HCT116 (cell line): ENCODE measurements at regions not wholly inside any gene's neighbourhood (a gene's known extent, or its start where the extent isn't known, plus 50 kb on each side); places are given as distances from the start of the nearest gene placed in this dataset.

Source experiments
- ATAC-seq: fragments of 200-7000 bp; cut with Tn5 transposase; 2 replicates; pipeline ENCODE4 v1.9.1; 2020; ENCODE audit warnings: mild to moderate bottlenecking, moderate library complexity
- BruUV-seq: library from RNA; stranded (reverse); fragments of 400-500 nt; replicated peaks from 2 replicates; lab custom pipeline; 2021; lab: Mats Ljungman, UMichigan
- CTCF ChIA-PET: fragments of 300-600 bp; sonication (Branson Sonifier 250); formaldehyde crosslinking; loops from one replicate; lab custom pipeline; 2021; ENCODE audit warnings: antibody characterized with exemption; lab: Charles Lee
- POLR2A ChIA-PET: fragments of 300-600, 350-600 bp; sonication (Branson Sonifier 250); formaldehyde crosslinking; loops from one replicate; lab custom pipeline; 2021; ENCODE audit warnings: antibody characterized with exemption; lab: Charles Lee
- RAD21 ChIA-PET, 2 experiments: fragments of 300-600 bp; sonication (Branson Sonifier 250); formaldehyde crosslinking; loops; one replicate each; lab custom pipeline; 2023; ENCODE audit warnings: low total read pairs in 2 of 2; ENCODE audit not compliant: uncharacterized antibody in 2 of 2, unreplicated experiment in 2 of 2, low non-redundant PET in 1 of 2; lab: Charles Lee
- DNase-seq: peaks from one replicate; pipeline ENCODE4 v3.0.0-alpha.2; 2010; ENCODE audit warnings: low read depth, low spot score
- H2AFZ ChIP-seq: fragments of 200-600 bp; shearing (Covaris generic), sonication (generic); 2 replicates; pipeline ENCODE4 v1.6.1; 2017; ENCODE audit warnings: low read depth, mixed run types, mixed read lengths, antibody characterized with exemption, low read length; ENCODE audit not compliant: poor library complexity, severe bottlenecking
- H3K27ac ChIP-seq: 2 replicates; pipeline ENCODE4 v1.5.1; 2012; ENCODE audit warnings: low read depth, low read length
- H3K27me3 ChIP-seq: fragments of 200-600 bp; sonication (generic); 2 replicates; pipeline ENCODE4 v1.6.1; 2016; ENCODE audit warnings: mixed run types, low read length, mixed read lengths; ENCODE audit not compliant: insufficient read depth
- H3K36me3 ChIP-seq, 2 experiments: fragments of 200-500 bp in 1 of 2; fragments of 200-600 bp in 1 of 2; sonication (Bioruptor generic) in 1 of 2; sonication (generic) in 1 of 2; 2 replicates each; pipeline versions ENCODE4 v1.5.1 to v1.6.1; 2014 to 2016; ENCODE audit warnings: low read length in 2 of 2, inconsistent platforms in 1 of 2, mixed read lengths in 1 of 2, mixed run types in 1 of 2; ENCODE audit not compliant: insufficient read depth in 2 of 2, control insufficient read depth in 1 of 2
- H3K4me1 ChIP-seq, 2 experiments: fragments of 200-600 bp in 1 of 2; sonication (generic) in 1 of 2; 2 replicates each; pipeline versions ENCODE4 v1.5.1 to v1.6.1; 2012 to 2017; ENCODE audit warnings: low read length in 2 of 2, inconsistent platforms in 1 of 2, mild to moderate bottlenecking in 1 of 2, mixed read lengths in 1 of 2, mixed run types in 1 of 2, moderate library complexity in 1 of 2; ENCODE audit not compliant: insufficient read depth in 2 of 2, control insufficient read depth in 1 of 2
- H3K4me2 ChIP-seq: fragments of 200-600 bp; sonication (generic); 2 replicates; pipeline ENCODE4 v1.6.1; 2017; ENCODE audit warnings: mixed run types, low read length, mixed read lengths
- H3K4me3 ChIP-seq, 2 experiments: fragments of 200-600 bp in 1 of 2; sonication (generic) in 1 of 2; replicated peaks in 1 of 2; 2 replicates each; pipeline ENCODE4 v1.5.1; 2011 to 2016; ENCODE audit warnings: low read length in 2 of 2, control low read depth in 1 of 2, low read depth in 1 of 2, mild to moderate bottlenecking in 1 of 2, mixed read lengths in 1 of 2, mixed run types in 1 of 2
- H3K79me2 ChIP-seq: fragments of 200-600 bp; sonication (generic); 2 replicates; pipeline ENCODE4 v1.6.1; 2017; ENCODE audit warnings: mild to moderate bottlenecking, mixed run types, low read length, moderate library complexity, mixed read lengths; ENCODE audit not compliant: insufficient read depth
- H3K9ac ChIP-seq: fragments of 200-600 bp; sonication (generic); 2 replicates; pipeline ENCODE4 v1.6.1; 2016; ENCODE audit warnings: low read length, mixed read lengths
- H3K9me2 ChIP-seq: fragments of 200-600 bp; sonication (generic), shearing (Covaris generic); 2 replicates; pipeline ENCODE4 v1.6.1; 2017; ENCODE audit warnings: mixed run types, mild to moderate bottlenecking, moderate library complexity; ENCODE audit not compliant: insufficient read depth
- H3K9me3 ChIP-seq, 2 experiments: fragments of 200-500 bp in 1 of 2; fragments of 200-600 bp in 1 of 2; sonication (Bioruptor generic) in 1 of 2; sonication (generic) in 1 of 2; 2 replicates each; pipeline ENCODE4 v1.6.1; 2014 to 2017; ENCODE audit warnings: low read length in 2 of 2, mixed read lengths in 2 of 2, inconsistent platforms in 1 of 2, low read depth in 1 of 2, mild to moderate bottlenecking in 1 of 2, mixed run types in 1 of 2, moderate library complexity in 1 of 2; ENCODE audit not compliant: control insufficient read depth in 1 of 2, insufficient read depth in 1 of 2
- H4K20me1 ChIP-seq: fragments of 200-600 bp; sonication (generic), shearing (Covaris generic); 2 replicates; pipeline ENCODE4 v1.6.1; 2017; ENCODE audit warnings: mixed run types, mild to moderate bottlenecking, moderate library complexity; ENCODE audit not compliant: insufficient read depth
- CBX3 ChIP-seq: IDR thresholded peaks from 2 replicates; pipeline ENCODE4 v1.6.1; 2012; ENCODE audit warnings: low read depth
- CEBPB ChIP-seq: IDR thresholded peaks from 2 replicates; pipeline ENCODE4 v1.6.1; 2012; ENCODE audit warnings: low read depth
- EGR1 ChIP-seq: IDR thresholded peaks from 2 replicates; pipeline ENCODE4 v1.6.1; 2012; ENCODE audit warnings: low read depth
- ELF1 ChIP-seq: IDR thresholded peaks from 2 replicates; pipeline ENCODE4 v1.6.1; 2012; ENCODE audit warnings: low read depth, borderline replicate concordance
- EZH2 ChIP-seq: fragments of 200-600 bp; sonication (generic); IDR thresholded peaks from 2 replicates; pipeline ENCODE4 v1.6.1; 2017; ENCODE audit warnings: antibody characterized with exemption, mixed run types
- EZH2phosphoT487 ChIP-seq: fragments of 200-600 bp; IDR thresholded peaks from 2 replicates; pipeline ENCODE4 v1.6.1; 2018; ENCODE audit warnings: antibody characterized with exemption, borderline replicate concordance
- FOSL1 ChIP-seq: IDR thresholded peaks from 2 replicates; pipeline ENCODE4 v1.6.1; 2012; ENCODE audit warnings: low read depth
- JUND ChIP-seq: IDR thresholded peaks from 2 replicates; pipeline ENCODE4 v1.6.1; 2012
- POLR2A ChIP-seq: IDR thresholded peaks from 2 replicates; pipeline ENCODE4 v1.7.0; 2011; ENCODE audit warnings: borderline replicate concordance; ENCODE audit not compliant: insufficient read depth, insufficient read length; ENCODE audit errors: extremely low read depth
- POLR2AphosphoS5 ChIP-seq: IDR thresholded peaks from 2 replicates; pipeline ENCODE4 v1.6.1; 2011; ENCODE audit warnings: mild to moderate bottlenecking, low read depth, low read length, moderate library complexity
- RAD21 ChIP-seq: IDR thresholded peaks from 2 replicates; pipeline ENCODE4 v1.6.1; 2012; ENCODE audit warnings: low read depth, mild to moderate bottlenecking
- SP1 ChIP-seq: IDR thresholded peaks from 2 replicates; pipeline ENCODE4 v1.6.1; 2012; ENCODE audit warnings: low read depth
- TCF7L2 ChIP-seq: IDR thresholded peaks from 2 replicates; pipeline ENCODE4 v1.7.0; 2011; ENCODE audit warnings: borderline replicate concordance, inconsistent platforms; ENCODE audit not compliant: insufficient read depth, insufficient read length; ENCODE audit errors: extremely low read depth
- YY1 ChIP-seq: IDR thresholded peaks from 2 replicates; pipeline ENCODE4 v1.6.1; 2011; ENCODE audit warnings: low read length, low read depth, moderate library complexity, mild to moderate bottlenecking; ENCODE audit not compliant: insufficient replicate concordance; ENCODE audit errors: extremely low read depth
- ZBTB33 ChIP-seq: IDR thresholded peaks from 2 replicates; pipeline ENCODE4 v1.6.1; 2011; ENCODE audit warnings: mild to moderate bottlenecking, low read length, moderate library complexity; ENCODE audit not compliant: insufficient replicate concordance; ENCODE audit errors: extremely low read depth
- ZFX ChIP-seq: fragments of 450-650 bp; IDR thresholded peaks from 2 replicates; pipeline ENCODE4 v1.6.1; 2017
- intact Hi-C: fragments of 100-400 bp; cut with micrococcal nuclease; formaldehyde crosslinking; loops from 2 replicates; pipeline ENCODE4 v1.10.0; 2022
- TF ChIP-seq, protein P1 (sequence below): IDR thresholded peaks from 2 replicates; pipeline ENCODE4 v1.6.1; 2012; ENCODE audit warnings: low read depth

DNA sequence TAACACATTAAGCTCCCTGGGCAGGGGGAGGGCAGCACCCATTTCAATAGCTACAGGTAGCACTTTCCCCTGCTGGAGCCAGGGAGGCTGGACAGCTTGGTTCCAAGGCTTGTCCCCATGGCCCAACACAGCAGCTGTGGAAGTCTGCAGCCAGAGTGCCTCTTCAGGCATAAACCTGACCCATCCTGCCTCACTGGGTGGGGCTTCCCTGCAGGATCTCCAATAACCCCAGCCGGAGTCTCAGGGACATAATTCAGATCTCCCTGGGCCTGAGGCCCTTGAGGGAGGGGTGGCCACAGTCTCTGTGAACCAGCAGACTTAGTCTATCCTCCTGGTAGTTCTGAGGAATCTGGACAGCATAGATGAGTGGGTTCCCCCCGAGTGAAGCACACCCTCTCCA lies 1001.9 kb upstream of the CHAC2 start (continued):
- TF ChIP-seq, protein P1, sequence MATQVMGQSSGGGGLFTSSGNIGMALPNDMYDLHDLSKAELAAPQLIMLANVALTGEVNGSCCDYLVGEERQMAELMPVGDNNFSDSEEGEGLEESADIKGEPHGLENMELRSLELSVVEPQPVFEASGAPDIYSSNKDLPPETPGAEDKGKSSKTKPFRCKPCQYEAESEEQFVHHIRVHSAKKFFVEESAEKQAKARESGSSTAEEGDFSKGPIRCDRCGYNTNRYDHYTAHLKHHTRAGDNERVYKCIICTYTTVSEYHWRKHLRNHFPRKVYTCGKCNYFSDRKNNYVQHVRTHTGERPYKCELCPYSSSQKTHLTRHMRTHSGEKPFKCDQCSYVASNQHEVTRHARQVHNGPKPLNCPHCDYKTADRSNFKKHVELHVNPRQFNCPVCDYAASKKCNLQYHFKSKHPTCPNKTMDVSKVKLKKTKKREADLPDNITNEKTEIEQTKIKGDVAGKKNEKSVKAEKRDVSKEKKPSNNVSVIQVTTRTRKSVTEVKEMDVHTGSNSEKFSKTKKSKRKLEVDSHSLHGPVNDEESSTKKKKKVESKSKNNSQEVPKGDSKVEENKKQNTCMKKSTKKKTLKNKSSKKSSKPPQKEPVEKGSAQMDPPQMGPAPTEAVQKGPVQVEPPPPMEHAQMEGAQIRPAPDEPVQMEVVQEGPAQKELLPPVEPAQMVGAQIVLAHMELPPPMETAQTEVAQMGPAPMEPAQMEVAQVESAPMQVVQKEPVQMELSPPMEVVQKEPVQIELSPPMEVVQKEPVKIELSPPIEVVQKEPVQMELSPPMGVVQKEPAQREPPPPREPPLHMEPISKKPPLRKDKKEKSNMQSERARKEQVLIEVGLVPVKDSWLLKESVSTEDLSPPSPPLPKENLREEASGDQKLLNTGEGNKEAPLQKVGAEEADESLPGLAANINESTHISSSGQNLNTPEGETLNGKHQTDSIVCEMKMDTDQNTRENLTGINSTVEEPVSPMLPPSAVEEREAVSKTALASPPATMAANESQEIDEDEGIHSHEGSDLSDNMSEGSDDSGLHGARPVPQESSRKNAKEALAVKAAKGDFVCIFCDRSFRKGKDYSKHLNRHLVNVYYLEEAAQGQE: no peak
- TF ChIP-seq FOSL1: no peak
- TF ChIP-seq ELF1: no peak
- no peak for TF ChIP-seq YY1
- TF ChIP-seq EGR1: no peak
- no peak for TF ChIP-seq CEBPB
- no peak for TF ChIP-seq EZH2

- Histone ChIP-seq H3K79me2 (no peaks in the 10 kb centered on the region), H4K20me1 (no peaks in the 10 kb centered on the region), H3K9ac (no peak overlapping the region), H3K4me1 (no peaks in the 10 kb centered on the region), H3K27me3 (no peaks in the 10 kb centered on the region), H2AFZ (no peak overlapping the region), H3K9me3 (peaks cover 3 to 5% of the 10 kb centered on the region in 2 experiments; a peak in 1 of 4 replicates), H3K9me2 (no peaks in the 10 kb centered on the region), H3K4me2 (no peak overlapping the region), H3K36me3 (no peaks in the 10 kb centered on the region), H3K4me3 (no peak overlapping the region), H3K27ac (no peak overlapping the region)
- ATAC-seq (no peak), DNase-seq (no peak)
- CTCF ChIA-PET: no interaction called here
- intact Hi-C loops: no loop called here
- RAD21 ChIA-PET: no interaction called here
- BruUV-seq: no TSS peak
- POLR2A ChIA-PET: no interaction called here
- TF ChIP-seq ELF1 (no peak), SP1 (no peak), EGR1 (no peak), POLR2AphosphoS5 (no peak), FOSL1 (no peak), POLR2A (no peak), JUND (no peak), CBX3 (no peak), ZFX (no peak), CEBPB (no peak), ZBTB33 (no peak), RAD21 (no peak), EZH2phosphoT487 (no peak), TCF7L2 (no peak), YY1 (no peak)
- TF ChIP-seq, protein P1: no peak
These were observed 1017.8 kb upstream of the CHAC2 start for GRCh38 chr2:52749764-52750163.
